Nephron progenitor cell (in vitro differentiated cells): ENCODE measurements at regions not wholly inside any gene's neighbourhood (a gene's known extent, or its start where the extent isn't known, plus 50 kb on each side); places are given as distances from the start of the nearest gene placed in this dataset.

Experiments
- DNase-seq: peaks from one replicate; pipeline ENCODE4 v3.0.0; 2021
- H3K27ac Mint-ChIP-seq: 2 replicates; pipeline ENCODE4 v1.8.0; 2021; ENCODE audit warnings: mild to moderate bottlenecking, moderate library complexity, mixed read lengths
- H3K27me3 Mint-ChIP-seq: 2 replicates; pipeline ENCODE4 v1.8.0; 2021; ENCODE audit warnings: mild to moderate bottlenecking, low read depth, mixed read lengths; ENCODE audit not compliant: poor library complexity
- H3K36me3 Mint-ChIP-seq: 2 replicates; pipeline ENCODE4 v1.8.0; 2021; ENCODE audit warnings: low read depth, mixed read lengths
- H3K4me1 Mint-ChIP-seq: 2 replicates; pipeline ENCODE4 v1.8.0; 2021; ENCODE audit warnings: mixed read lengths
- H3K4me3 Mint-ChIP-seq: 2 replicates; pipeline ENCODE4 v1.8.0; 2021; ENCODE audit warnings: mild to moderate bottlenecking, moderate library complexity, mixed read lengths
- H3K9me3 Mint-ChIP-seq: 2 replicates; pipeline ENCODE4 v1.8.0; 2021; ENCODE audit warnings: mild to moderate bottlenecking, moderate library complexity, mixed read lengths
- TF ChIP-seq, protein P1 (sequence below): fragments of 200-600 bp; sonication (generic); IDR thresholded peaks from 2 replicates; pipeline ENCODE4 v1.5.0; 2021; ENCODE audit warnings: antibody characterized with exemption

DNA sequence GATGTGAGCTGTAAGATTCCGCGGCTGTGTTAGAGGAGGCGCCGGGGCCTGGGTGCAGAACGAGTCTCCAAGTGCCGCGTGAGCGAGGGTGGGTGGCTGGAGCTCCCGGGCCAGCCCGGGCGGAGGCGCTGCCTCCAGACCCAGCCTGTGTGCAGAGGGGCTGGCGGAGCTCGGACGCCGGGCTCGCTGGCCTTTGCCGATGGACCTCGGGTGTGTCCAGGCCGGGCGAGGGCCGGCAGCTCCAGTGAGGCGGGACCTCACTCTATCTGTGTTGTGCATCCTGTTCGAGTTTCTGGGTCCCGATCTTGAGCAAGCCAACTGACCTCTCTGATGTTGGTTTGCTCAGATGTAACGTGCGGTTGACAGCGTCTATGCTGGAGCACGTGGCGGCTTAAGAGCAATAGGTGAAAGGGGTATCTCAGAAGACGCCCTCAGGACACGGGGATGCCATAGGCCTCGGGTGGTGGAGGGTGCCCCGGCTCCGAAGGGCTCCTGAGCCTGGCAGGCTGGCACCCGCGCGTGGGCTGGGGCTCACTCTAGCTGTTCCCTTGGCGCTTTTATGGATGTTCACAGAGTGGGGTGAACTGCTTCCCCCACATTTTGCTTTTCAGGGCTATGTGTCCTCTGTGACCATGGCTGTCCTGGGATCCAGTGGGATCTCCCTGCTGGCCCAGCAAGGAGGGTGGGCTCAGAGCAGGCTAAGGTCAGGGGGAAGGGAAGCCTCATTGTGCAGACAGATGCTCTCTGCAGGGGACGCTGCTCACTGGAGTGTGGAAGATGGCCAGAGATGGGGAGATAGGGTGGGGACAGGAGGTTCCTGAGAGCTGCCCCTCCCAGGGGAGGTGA lies 69.8 kb downstream of the MRPL36 start:
- Mint-ChIP-seq H3K27ac (no peak overlapping the region), H3K27me3 (peaks cover 12% of the 10 kb centered on the region), H3K9me3 (no peaks in the 10 kb centered on the region), H3K4me3 (no peak overlapping the region), H3K36me3 (no peaks in the 10 kb centered on the region), H3K4me1 (peaks cover 36% of the 10 kb centered on the region)
- TF ChIP-seq, protein P1, sequence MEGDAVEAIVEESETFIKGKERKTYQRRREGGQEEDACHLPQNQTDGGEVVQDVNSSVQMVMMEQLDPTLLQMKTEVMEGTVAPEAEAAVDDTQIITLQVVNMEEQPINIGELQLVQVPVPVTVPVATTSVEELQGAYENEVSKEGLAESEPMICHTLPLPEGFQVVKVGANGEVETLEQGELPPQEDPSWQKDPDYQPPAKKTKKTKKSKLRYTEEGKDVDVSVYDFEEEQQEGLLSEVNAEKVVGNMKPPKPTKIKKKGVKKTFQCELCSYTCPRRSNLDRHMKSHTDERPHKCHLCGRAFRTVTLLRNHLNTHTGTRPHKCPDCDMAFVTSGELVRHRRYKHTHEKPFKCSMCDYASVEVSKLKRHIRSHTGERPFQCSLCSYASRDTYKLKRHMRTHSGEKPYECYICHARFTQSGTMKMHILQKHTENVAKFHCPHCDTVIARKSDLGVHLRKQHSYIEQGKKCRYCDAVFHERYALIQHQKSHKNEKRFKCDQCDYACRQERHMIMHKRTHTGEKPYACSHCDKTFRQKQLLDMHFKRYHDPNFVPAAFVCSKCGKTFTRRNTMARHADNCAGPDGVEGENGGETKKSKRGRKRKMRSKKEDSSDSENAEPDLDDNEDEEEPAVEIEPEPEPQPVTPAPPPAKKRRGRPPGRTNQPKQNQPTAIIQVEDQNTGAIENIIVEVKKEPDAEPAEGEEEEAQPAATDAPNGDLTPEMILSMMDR: no peak
- no peak for DNase-seq

DNA sequence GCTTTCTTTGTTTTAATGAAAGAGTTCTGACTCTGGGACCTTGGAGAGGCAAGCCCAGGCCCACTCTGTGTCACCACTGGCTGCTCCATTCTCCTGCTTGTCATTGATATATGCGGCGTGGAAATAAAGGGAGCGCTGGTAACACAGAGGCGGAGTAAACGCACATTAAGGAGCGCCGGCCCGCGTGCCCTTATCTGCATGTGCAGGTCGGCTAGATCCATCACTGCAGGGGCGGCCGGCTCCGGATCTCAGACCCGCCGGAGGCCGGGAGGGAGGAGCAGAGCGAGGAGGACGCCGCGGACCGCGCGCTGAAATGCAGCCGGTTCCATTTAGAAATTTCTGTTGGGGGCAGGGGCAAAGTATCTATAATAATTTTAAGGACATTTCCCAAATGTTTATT lies 70.8 kb downstream of the MRPL36 start:
- H3K4me1 Mint-ChIP-seq: peaks cover 36% of the 10 kb centered on the region
- no peak overlapping the region for H3K4me3 Mint-ChIP-seq
- no peak overlapping the region for H3K27ac Mint-ChIP-seq
- DNase-seq: no peak
- H3K9me3 Mint-ChIP-seq: no peaks in the 10 kb centered on the region
- peaks cover 12% of the 10 kb centered on the region for H3K27me3 Mint-ChIP-seq
- TF ChIP-seq, protein P1: no peak
- H3K36me3 Mint-ChIP-seq: no peaks in the 10 kb centered on the region

DNA sequence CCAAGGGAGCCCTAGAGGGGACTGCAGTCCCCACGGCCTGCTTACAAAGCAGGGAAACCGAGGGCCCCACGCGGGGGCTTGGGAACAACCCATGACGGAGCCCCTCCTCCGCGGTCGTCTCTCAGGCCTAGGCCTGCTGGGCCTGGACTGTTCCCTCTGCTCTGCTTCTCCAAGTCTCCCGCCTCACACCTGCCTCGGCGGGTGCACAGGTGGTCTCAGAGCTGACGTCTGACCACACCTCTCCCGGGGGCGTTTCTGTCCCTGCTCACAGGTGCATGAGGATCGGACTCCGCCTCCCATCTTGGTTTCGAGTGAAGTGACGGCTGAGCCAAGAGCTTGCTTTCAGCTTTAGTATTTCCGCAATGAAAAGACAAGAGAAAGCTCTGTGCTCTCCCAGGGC lies 72.1 kb downstream of the MRPL36 start:
- no peak for DNase-seq
- no peaks in the 10 kb centered on the region for H3K36me3 Mint-ChIP-seq
- H3K27ac Mint-ChIP-seq: no peak overlapping the region
- peaks cover 8% of the 10 kb centered on the region for H3K27me3 Mint-ChIP-seq
- H3K9me3 Mint-ChIP-seq: no peaks in the 10 kb centered on the region
- peaks cover 36% of the 10 kb centered on the region for H3K4me1 Mint-ChIP-seq
- no peak overlapping the region for H3K4me3 Mint-ChIP-seq
- TF ChIP-seq, protein P1: no peak

DNA sequence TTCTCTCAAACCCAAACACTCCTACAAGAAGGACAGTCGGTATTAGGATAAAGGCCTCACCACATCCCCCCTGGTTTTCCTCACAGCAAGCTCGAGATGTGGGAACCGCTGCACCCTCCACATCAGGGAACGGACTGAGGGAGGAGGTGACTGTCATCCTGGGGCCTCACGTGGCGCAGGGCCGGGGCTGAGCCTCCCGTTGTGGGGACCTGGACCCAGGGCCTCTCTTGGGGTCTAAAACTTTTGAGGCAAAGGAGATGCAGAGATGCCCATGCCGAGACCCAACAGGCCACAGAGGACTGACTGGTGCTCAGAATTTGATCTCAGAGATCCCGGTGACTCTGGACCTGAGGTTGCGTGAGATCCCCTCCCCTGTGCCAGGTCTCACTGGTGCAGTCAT lies 72.7 kb downstream of the MRPL36 start:
- Mint-ChIP-seq H3K4me3 (no peak overlapping the region), H3K27me3 (peaks cover 11% of the 10 kb centered on the region), H3K27ac (no peak overlapping the region), H3K9me3 (no peaks in the 10 kb centered on the region), H3K36me3 (no peaks in the 10 kb centered on the region), H3K4me1 (peaks cover 36% of the 10 kb centered on the region)
- TF ChIP-seq, protein P1: no peak
- DNase-seq: peak; percentile 1

DNA sequence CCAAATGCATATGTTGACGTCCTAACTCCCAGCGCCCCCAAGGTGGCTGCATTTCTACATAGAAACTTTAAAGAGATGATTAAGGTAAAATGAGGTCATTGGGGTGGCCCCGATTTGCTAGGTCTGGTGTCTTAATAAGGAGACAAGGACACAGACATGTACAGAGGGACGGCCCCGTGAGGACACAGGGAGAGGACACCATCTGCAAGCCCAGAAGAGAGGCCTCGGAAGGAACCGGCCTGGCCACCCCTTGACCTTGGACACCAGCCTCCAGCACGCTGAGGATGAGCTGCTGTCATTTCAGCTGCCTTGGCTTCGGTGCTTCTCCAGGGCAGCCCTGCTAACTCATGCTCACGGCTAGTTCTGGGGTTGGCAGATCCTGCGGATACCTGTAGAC lies 73.2 kb downstream of the MRPL36 start:
- DNase-seq: peak; percentile 1
- no peak overlapping the region for H3K4me3 Mint-ChIP-seq
- peaks cover 12% of the 10 kb centered on the region for H3K27me3 Mint-ChIP-seq
- H3K9me3 Mint-ChIP-seq: no peaks in the 10 kb centered on the region
- peak overlapping the region; percentile 57 for H3K27ac Mint-ChIP-seq
- peaks cover 36% of the 10 kb centered on the region for H3K4me1 Mint-ChIP-seq
- TF ChIP-seq, protein P1: no peak
- H3K36me3 Mint-ChIP-seq: no peaks in the 10 kb centered on the region
